CD4-positive, alpha-beta T cell (primary cell): ENCODE measurements at regions not wholly inside any gene's neighbourhood (a gene's known extent, or its start where the extent isn't known, plus 50 kb on each side); places are given as distances from the start of the nearest gene placed in this dataset.

Source experiments
- ATAC-seq: fragments of 200-7000 bp; cut with Tn5 transposase; one replicate; pipeline ENCODE4 v1.10.0; 2022; ENCODE audit warnings: mild to moderate bottlenecking; ENCODE audit not compliant: poor library complexity
- CTCF ChIA-PET: fragments of 350-600 bp; sonication (Branson Sonifier 250); formaldehyde crosslinking; loops from one replicate; lab custom pipeline; 2021; ENCODE audit warnings: antibody characterized with exemption, inconsistent platforms; lab: Charles Lee
- POLR2A ChIA-PET: fragments of 350-600 bp; sonication (Branson Sonifier 250); formaldehyde crosslinking; loops from one replicate; lab custom pipeline; 2021; ENCODE audit warnings: antibody characterized with exemption, inconsistent platforms; lab: Charles Lee
- DNase-seq, 14 experiments: peaks; one replicate each; pipeline ENCODE4 v3.0.0-alpha.2; 2013 to 2020; ENCODE audit warnings: mixed read lengths in 2 of 14
- H3K27ac ChIP-seq, 2 donors: one replicate each; pipeline versions ENCODE4 v1.5.1 to v1.7.0; 2013; ENCODE audit warnings: low read length in 2 of 2, low read depth in 1 of 2, mild to moderate bottlenecking in 1 of 2
- H3K27me3 ChIP-seq, 2 experiments: 1 replicate in 1 of 2; 2 replicates in 1 of 2; pipeline versions ENCODE4 v1.6.1 to v1.7.0; 2013; ENCODE audit warnings: low read length in 2 of 2, control low read depth in 1 of 2, mild to moderate bottlenecking in 1 of 2, moderate library complexity in 1 of 2; ENCODE audit not compliant: insufficient read depth in 2 of 2, control insufficient read depth in 1 of 2
- H3K36me3 ChIP-seq: one replicate; pipeline ENCODE4 v1.6.1; 2013; ENCODE audit warnings: low read length, control low read depth; ENCODE audit not compliant: insufficient read depth
- H3K4me1 ChIP-seq: one replicate; pipeline ENCODE4 v1.6.1; 2013; ENCODE audit warnings: low read length, control low read depth; ENCODE audit not compliant: insufficient read depth
- H3K4me3 ChIP-seq: one replicate; pipeline ENCODE4 v1.5.1; 2013; ENCODE audit warnings: mild to moderate bottlenecking, low read length, moderate library complexity
- H3K9me3 ChIP-seq, 2 experiments: 1 replicate in 1 of 2; 2 replicates in 1 of 2; pipeline versions ENCODE4 v1.6.1 to v1.7.0; 2013; ENCODE audit warnings: low read length in 2 of 2, mild to moderate bottlenecking in 2 of 2, control low read depth in 1 of 2, moderate library complexity in 1 of 2; ENCODE audit not compliant: control insufficient read depth in 1 of 2, insufficient read depth in 1 of 2
- H3K27ac Mint-ChIP-seq: one replicate; pipeline ENCODE4 v1.8.0; 2020; ENCODE audit warnings: mixed read lengths
- H3K27me3 Mint-ChIP-seq: one replicate; pipeline ENCODE4 v1.8.0; 2021; ENCODE audit warnings: mixed read lengths
- H3K36me3 Mint-ChIP-seq: one replicate; pipeline ENCODE4 v1.8.0; 2021; ENCODE audit warnings: low read depth, mixed read lengths
- H3K4me1 Mint-ChIP-seq: one replicate; pipeline ENCODE4 v1.8.0; 2021; ENCODE audit warnings: low read depth, mixed read lengths
- H3K4me3 Mint-ChIP-seq: one replicate; pipeline ENCODE4 v1.8.0; 2020; ENCODE audit warnings: mild to moderate bottlenecking, mixed read lengths
- H3K9me3 Mint-ChIP-seq: one replicate; pipeline ENCODE4 v1.8.0; 2020; ENCODE audit warnings: mixed read lengths
- CTCF ChIP-seq: fragments of 200-600 bp; IDR thresholded peaks from one replicate; pipeline ENCODE4 v1.8.0; 2022; ENCODE audit warnings: antibody characterized with exemption, mild to moderate bottlenecking
- intact Hi-C, 2 experiments: fragments of 100-400 bp; cut with DNase I in 1 of 2; cut with micrococcal nuclease in 1 of 2; formaldehyde crosslinking; loops; one replicate each; pipeline versions ENCODE4 v1.15.1 to v1.9.0; 2023 to 2025; cut with DNase I, micrococcal nuclease

GRCh38 chr11:113578715-113579250 is 103.6 kb upstream of the DRD2 start:
- Histone ChIP-seq H3K27me3 (no peaks in the 10 kb centered on the region), H3K4me1 (peaks cover 3% of the 10 kb centered on the region), H3K4me3 (no peak overlapping the region), H3K9me3 (no peaks in the 10 kb centered on the region), H3K27ac (no peak overlapping the region), H3K36me3 (no peaks in the 10 kb centered on the region)
- ChIA-PET POLR2A (no interaction called here), CTCF (no interaction called here)
- TF ChIP-seq CTCF: no peak
- Mint-ChIP-seq H3K36me3 (no peaks in the 10 kb centered on the region), H3K4me1 (no peaks in the 10 kb centered on the region), H3K9me3 (no peaks in the 10 kb centered on the region), H3K4me3 (no peak overlapping the region), H3K27me3 (peaks cover 31% of the 10 kb centered on the region), H3K27ac (no peak overlapping the region)
- ATAC-seq (no peak), DNase-seq (no peak)
- intact Hi-C loops: no loop called here

GRCh38 chr11:113578033-113578380 is 102.8 kb upstream of the DRD2 start:
- H3K4me3 ChIP-seq: no peak overlapping the region
- Mint-ChIP-seq H3K27me3 (peaks cover 27% of the 10 kb centered on the region), H3K4me1 (no peaks in the 10 kb centered on the region), H3K9me3 (no peaks in the 10 kb centered on the region), H3K36me3 (no peaks in the 10 kb centered on the region), H3K27ac (no peak overlapping the region), H3K4me3 (no peak overlapping the region)
- H3K4me1 ChIP-seq: peaks cover 3% of the 10 kb centered on the region
- ChIA-PET CTCF (no interaction called here), POLR2A (no interaction called here)
- intact Hi-C loops: no loop called here
- no peaks in the 10 kb centered on the region for H3K27me3 ChIP-seq
- H3K36me3 ChIP-seq: no peaks in the 10 kb centered on the region
- H3K9me3 ChIP-seq: no peaks in the 10 kb centered on the region
- TF ChIP-seq CTCF: no peak
- ATAC-seq (no peak), DNase-seq (no peak)
- H3K27ac ChIP-seq: no peak overlapping the region

- ChIA-PET POLR2A (no interaction called here), CTCF (no interaction called here)
- H3K36me3 ChIP-seq: no peaks in the 10 kb centered on the region
- no peaks in the 10 kb centered on the region for H3K27me3 ChIP-seq
- Mint-ChIP-seq H3K36me3 (no peaks in the 10 kb centered on the region), H3K4me1 (no peaks in the 10 kb centered on the region), H3K27ac (no peak overlapping the region), H3K9me3 (no peaks in the 10 kb centered on the region), H3K4me3 (no peak overlapping the region), H3K27me3 (peaks cover 27% of the 10 kb centered on the region)
- ATAC-seq (no peak), DNase-seq (no peak)
- no peak overlapping the region for H3K4me3 ChIP-seq
- peaks cover 3% of the 10 kb centered on the region for H3K4me1 ChIP-seq
- no peak overlapping the region for H3K27ac ChIP-seq
- no peak for TF ChIP-seq CTCF
- intact Hi-C loops: no loop called here
- no peaks in the 10 kb centered on the region for H3K9me3 ChIP-seq
Measured at GRCh38 chr11:113577356-113578032, 102.3 kb upstream of the DRD2 start.
